Colonic mucosa (tissue), 4 donors: ENCODE measurements at regions not wholly inside any gene's neighbourhood (a gene's known extent, or its start where the extent isn't known, plus 50 kb on each side); places are given as distances from the start of the nearest gene placed in this dataset.

Experiments used
- DNase-seq: peaks from one replicate; pipeline ENCODE4 v3.0.0-alpha.2; 2020
- H3K27ac ChIP-seq: fragments of 200-600 bp; one replicate; pipeline ENCODE4 v1.8.0; 2021
- H3K27me3 ChIP-seq: fragments of 200-600 bp; one replicate; pipeline ENCODE4 v1.8.0; 2021
- H3K36me3 ChIP-seq: fragments of 200-600 bp; one replicate; pipeline ENCODE4 v1.8.0; 2021
- H3K4me1 ChIP-seq: fragments of 200-600 bp; one replicate; pipeline ENCODE4 v1.8.0; 2021; ENCODE audit warnings: mild to moderate bottlenecking
- H3K4me3 ChIP-seq: fragments of 200-600 bp; one replicate; pipeline ENCODE4 v1.8.0; 2021
- H3K9ac ChIP-seq, 2 donors: one replicate each; pipeline ENCODE4 v1.7.0; 2013; ENCODE audit warnings: control low read depth in 2 of 2, low read depth in 2 of 2, low read length in 2 of 2
- H3K9me3 ChIP-seq: fragments of 200-600 bp; one replicate; pipeline ENCODE4 v1.8.0; 2021
- intact Hi-C: fragments of 100-400 bp; cut with DNase I; formaldehyde crosslinking; loops from one replicate; pipeline ENCODE4 v1.14.1; 2022
- TF ChIP-seq, protein P1 (sequence below): fragments of 200-600 bp; IDR thresholded peaks from one replicate; pipeline ENCODE4 v1.8.0; 2022; ENCODE audit warnings: antibody characterized with exemption, mild to moderate bottlenecking
- donor health status: healthy.
- donor health status: DM: no; HTN: no; CAD: no.
- donor health status: DM: no; HTN: no; CAD: no.

DNA sequence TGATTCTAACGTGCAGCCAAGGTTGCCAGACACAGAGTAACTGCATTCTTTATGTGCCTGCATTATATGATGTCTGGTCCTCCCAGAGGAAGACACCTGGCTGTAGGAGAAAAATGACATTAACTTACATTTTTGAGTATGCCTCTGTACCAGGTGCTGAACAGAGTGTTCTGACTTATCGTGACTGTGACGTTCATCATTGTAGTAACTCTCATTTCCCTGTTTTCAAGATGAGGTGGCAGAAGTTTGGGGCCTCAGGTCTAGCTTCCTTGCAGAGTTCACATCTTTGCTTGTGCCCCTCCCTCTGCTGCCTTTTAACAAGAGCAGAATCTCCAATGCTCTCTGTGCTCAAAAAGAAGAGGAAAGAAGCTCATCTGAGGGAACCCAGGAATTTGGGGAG is 488.0 kb downstream of the AJAP1 start:
- Histone ChIP-seq H3K9me3 (no peaks in the 10 kb centered on the region), H3K27me3 (no peaks in the 10 kb centered on the region), H3K27ac (no peak overlapping the region), H3K9ac (no peak overlapping the region), H3K4me1 (no peaks in the 10 kb centered on the region), H3K4me3 (no peak overlapping the region), H3K36me3 (no peaks in the 10 kb centered on the region)
- no peak for DNase-seq
- TF ChIP-seq, protein P1, sequence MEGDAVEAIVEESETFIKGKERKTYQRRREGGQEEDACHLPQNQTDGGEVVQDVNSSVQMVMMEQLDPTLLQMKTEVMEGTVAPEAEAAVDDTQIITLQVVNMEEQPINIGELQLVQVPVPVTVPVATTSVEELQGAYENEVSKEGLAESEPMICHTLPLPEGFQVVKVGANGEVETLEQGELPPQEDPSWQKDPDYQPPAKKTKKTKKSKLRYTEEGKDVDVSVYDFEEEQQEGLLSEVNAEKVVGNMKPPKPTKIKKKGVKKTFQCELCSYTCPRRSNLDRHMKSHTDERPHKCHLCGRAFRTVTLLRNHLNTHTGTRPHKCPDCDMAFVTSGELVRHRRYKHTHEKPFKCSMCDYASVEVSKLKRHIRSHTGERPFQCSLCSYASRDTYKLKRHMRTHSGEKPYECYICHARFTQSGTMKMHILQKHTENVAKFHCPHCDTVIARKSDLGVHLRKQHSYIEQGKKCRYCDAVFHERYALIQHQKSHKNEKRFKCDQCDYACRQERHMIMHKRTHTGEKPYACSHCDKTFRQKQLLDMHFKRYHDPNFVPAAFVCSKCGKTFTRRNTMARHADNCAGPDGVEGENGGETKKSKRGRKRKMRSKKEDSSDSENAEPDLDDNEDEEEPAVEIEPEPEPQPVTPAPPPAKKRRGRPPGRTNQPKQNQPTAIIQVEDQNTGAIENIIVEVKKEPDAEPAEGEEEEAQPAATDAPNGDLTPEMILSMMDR: no peak
- intact Hi-C loops: no loop called here

DNA sequence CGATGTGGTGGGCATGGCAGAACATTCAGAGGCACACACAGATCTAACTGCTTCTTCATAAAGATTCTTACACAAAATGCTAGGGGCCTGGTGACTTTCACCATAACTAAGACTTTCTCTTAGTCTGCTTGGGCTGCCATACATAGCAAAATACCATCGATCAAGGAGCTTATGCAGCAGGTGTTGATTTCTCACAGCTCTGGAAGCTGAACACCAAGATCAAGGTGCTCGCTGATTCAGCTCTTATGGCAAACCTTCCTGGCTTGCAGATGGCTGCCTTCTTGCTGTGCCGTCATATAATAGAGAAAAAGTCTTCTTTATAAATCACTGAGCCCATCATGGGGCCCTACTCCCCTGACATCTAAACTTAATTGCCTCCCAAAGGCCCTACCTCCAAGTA is 487.3 kb downstream of the AJAP1 start:
- no peaks in the 10 kb centered on the region for H3K4me1 ChIP-seq
- no peak overlapping the region for H3K27ac ChIP-seq
- intact Hi-C loops: no loop called here
- H3K4me3 ChIP-seq: no peak overlapping the region
- H3K36me3 ChIP-seq: no peaks in the 10 kb centered on the region
- no peaks in the 10 kb centered on the region for H3K9me3 ChIP-seq
- no peaks in the 10 kb centered on the region for H3K27me3 ChIP-seq
- no peak overlapping the region for H3K9ac ChIP-seq
- no peak for DNase-seq
- TF ChIP-seq, protein P1: no peak

DNA sequence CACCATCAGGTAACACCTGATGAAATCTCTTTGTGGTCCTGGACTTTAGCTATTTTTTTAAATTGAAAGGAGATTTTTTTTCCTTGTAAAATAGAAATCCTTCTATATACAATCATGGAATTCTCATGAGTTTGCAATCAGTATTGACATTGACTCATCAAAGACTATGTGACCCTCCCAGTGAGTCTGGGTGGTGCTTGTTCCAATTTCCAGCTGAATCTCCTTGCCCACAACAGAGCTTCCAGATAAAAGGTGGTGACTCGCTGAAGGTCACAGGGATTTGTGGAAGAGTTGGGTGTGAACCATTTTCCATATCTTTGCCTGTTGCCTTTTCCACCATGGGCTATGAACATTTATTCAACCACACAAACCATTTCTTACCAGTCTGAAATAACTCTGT is 486.6 kb downstream of the AJAP1 start:
- H3K36me3 ChIP-seq: no peaks in the 10 kb centered on the region
- no peaks in the 10 kb centered on the region for H3K4me1 ChIP-seq
- H3K4me3 ChIP-seq: no peak overlapping the region
- H3K27me3 ChIP-seq: no peaks in the 10 kb centered on the region
- no peak overlapping the region for H3K27ac ChIP-seq
- no peak for DNase-seq
- intact Hi-C loops: no loop called here
- H3K9me3 ChIP-seq: no peaks in the 10 kb centered on the region
- TF ChIP-seq, protein P1: no peak
- no peak overlapping the region for H3K9ac ChIP-seq

DNA sequence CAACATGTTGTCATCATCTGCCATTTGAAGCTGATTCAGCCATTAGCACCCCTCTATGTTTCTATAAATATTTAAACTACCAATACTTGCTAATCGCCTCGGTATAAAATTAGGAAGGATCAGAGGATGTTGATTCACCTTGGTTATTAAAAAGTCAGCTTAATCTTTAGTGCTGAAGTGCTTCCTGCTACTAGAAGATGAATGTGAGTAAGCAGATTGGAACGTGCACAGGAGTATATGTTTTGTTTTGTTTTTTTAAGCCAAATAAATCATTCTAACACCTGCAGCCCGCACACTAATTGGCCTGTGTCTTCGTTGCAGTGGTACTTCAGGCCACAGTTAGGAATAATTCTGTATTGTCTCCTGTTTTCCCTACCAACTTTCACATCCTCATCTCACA is 485.7 kb downstream of the AJAP1 start:
- Histone ChIP-seq H3K4me1 (no peaks in the 10 kb centered on the region), H3K36me3 (no peaks in the 10 kb centered on the region), H3K27ac (no peak overlapping the region), H3K4me3 (no peak overlapping the region), H3K9ac (no peak overlapping the region), H3K27me3 (no peaks in the 10 kb centered on the region), H3K9me3 (no peaks in the 10 kb centered on the region)
- DNase-seq: no peak
- TF ChIP-seq, protein P1: no peak
- intact Hi-C loops: no loop called here

DNA sequence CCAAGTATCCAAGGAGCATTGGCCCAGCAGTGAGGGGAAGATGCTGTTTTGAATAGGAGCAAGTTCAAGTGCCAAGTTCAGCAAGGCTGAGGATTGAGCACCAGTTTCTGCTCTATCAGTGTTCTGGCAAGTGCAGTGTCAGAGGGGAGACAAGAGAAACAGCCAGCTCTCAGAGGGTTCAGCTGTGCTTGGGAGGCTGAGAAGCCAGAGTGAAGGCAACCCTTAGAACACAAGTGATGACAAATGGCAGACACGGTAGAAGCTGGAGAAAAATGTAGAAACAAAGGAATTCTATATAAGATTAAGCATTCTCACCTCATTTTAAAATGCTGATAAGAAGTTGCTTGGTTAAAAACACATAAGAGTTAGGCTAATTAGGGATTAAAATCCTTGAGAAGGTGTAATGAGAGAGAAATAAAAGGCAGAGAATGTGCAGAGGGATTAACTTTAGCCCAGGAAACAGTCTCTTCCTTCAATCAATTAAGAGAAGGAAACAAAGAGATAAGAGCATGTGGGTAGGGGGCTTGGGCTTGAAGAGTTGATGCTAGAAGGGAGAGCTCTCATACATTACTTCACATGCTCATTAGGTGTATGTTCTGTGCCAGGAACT is 475.4 kb downstream of the AJAP1 start:
- TF ChIP-seq, protein P1: no peak
- Histone ChIP-seq H3K4me1 (no peaks in the 10 kb centered on the region), H3K9ac (no peak overlapping the region), H3K4me3 (no peak overlapping the region), H3K27ac (no peak overlapping the region), H3K27me3 (no peaks in the 10 kb centered on the region), H3K36me3 (no peaks in the 10 kb centered on the region), H3K9me3 (no peaks in the 10 kb centered on the region)
- DNase-seq: no peak
- intact Hi-C loops: no loop called here
